ENCODE measurements at regions not wholly inside any gene's neighbourhood (a gene's known extent, or its start where the extent isn't known, plus 50 kb on each side); places are given as distances from the start of the nearest gene placed in this dataset.

GRCh38 chr4:148514581-148514980 is 72.4 kb upstream of the NR3C2 start:
- no peak for DNase-seq
- H4K20me1 ChIP-seq (ENCODE audit: insufficient read depth): no peaks in the 10 kb centered on the region
- no peaks in the 10 kb centered on the region for H3K79me2 ChIP-seq (ENCODE audit: insufficient read depth)
- H3F3A ChIP-seq (replicated peaks; ENCODE audit: insufficient read depth): peaks cover 26% of the 10 kb centered on the region
- WGBS (ENCODE audit: low lambda C conversion rate): 6% methylated on average over 2 of the region's 2 CpGs
- peak overlapping the region in 1 of 2 experiments; percentile 52; a peak in 2 of 4 replicates for H3K27ac ChIP-seq (ENCODE audit: low read depth in 2 of 2, low read length in 1 of 2)
- H3K4me3 ChIP-seq (ENCODE audit: low read depth in 2 of 2, low read length in 1 of 2): no peak overlapping the region
- no peaks in the 10 kb centered on the region for H3K36me3 ChIP-seq (replicated peaks in 1 of 2; ENCODE audit: control insufficient read depth in 1 of 2, insufficient read depth in 2 of 2, low read length in 1 of 2)
- CTCF ChIA-PET: no interaction called here
- H3K4me2 ChIP-seq: 0 out of 2 replicates have a peak overlapping the region, but pooled peaks have one; percentile 27
- POLR2A ChIA-PET: no interaction called here
- H3K9ac ChIP-seq: no peak overlapping the region
- no peaks in the 10 kb centered on the region for H3K27me3 ChIP-seq (ENCODE audit: insufficient read depth)
- 0 out of 2 replicates have a peak, but pooled peaks cover 3% of the 10 kb centered on the region for H3K9me3 ChIP-seq
- H2AFZ ChIP-seq (ENCODE audit: low read depth): no peak overlapping the region
- H3K9me2 ChIP-seq: no peaks in the 10 kb centered on the region
- peaks cover 0 to 4% of the 10 kb centered on the region in 2 experiments; a peak in 1 of 4 replicates for H3K4me1 ChIP-seq (ENCODE audit: control insufficient read depth in 1 of 2, insufficient read depth in 2 of 2, low read depth in 1 of 2, low read length in 1 of 2)
- TF ChIP-seq PBX3 (IDR thresholded peaks at IDR 0.05) (no peak), NRF1 (IDR thresholded peaks at IDR 0.05; ENCODE audit: low read depth, low read length) (no peak), REST (IDR thresholded peaks at IDR 0.05; ENCODE audit: low read depth, low read length) (no peak), TEAD4 (IDR thresholded peaks at IDR 0.05; ENCODE audit: borderline replicate concordance, insufficient read depth) (no peak), TAF1 (IDR thresholded peaks at IDR 0.05; ENCODE audit: borderline replicate concordance, low read depth, low read length) (no peak), RCOR1 (IDR thresholded peaks at IDR 0.05; ENCODE audit: low read length) (no peak), ELF1 (IDR thresholded peaks at IDR 0.05) (no peak), FOXJ3 (CRISPR knock-in tag; IDR thresholded peaks at IDR 0.05) (no peak), MXI1 (IDR thresholded peaks at IDR 0.05; ENCODE audit: low read depth, low read length) (no peak), GABPA (IDR thresholded peaks at IDR 0.05; ENCODE audit: low read depth) (no peak), SIN3A (IDR thresholded peaks at IDR 0.05; ENCODE audit: borderline replicate concordance, low read depth, low read length) (no peak)

GRCh38 chr4:148514041-148514440 is 71.8 kb upstream of the NR3C2 start:
- DNase-seq: no peak
- H3K9me2 ChIP-seq: no peaks in the 10 kb centered on the region
- no peaks in the 10 kb centered on the region for H4K20me1 ChIP-seq (ENCODE audit: insufficient read depth)
- H3K27ac ChIP-seq (ENCODE audit: low read depth in 2 of 2, low read length in 1 of 2): peak overlapping the region in 1 of 2 experiments; percentile 52; a peak in 2 of 4 replicates
- H3K36me3 ChIP-seq (replicated peaks in 1 of 2; ENCODE audit: control insufficient read depth in 1 of 2, insufficient read depth in 2 of 2, low read length in 1 of 2): no peaks in the 10 kb centered on the region
- peaks cover 0 to 4% of the 10 kb centered on the region in 2 experiments; a peak in 1 of 4 replicates for H3K4me1 ChIP-seq (ENCODE audit: control insufficient read depth in 1 of 2, insufficient read depth in 2 of 2, low read depth in 1 of 2, low read length in 1 of 2)
- H3F3A ChIP-seq (replicated peaks; ENCODE audit: insufficient read depth): peaks cover 26% of the 10 kb centered on the region
- 0 out of 2 replicates have a peak overlapping the region, but pooled peaks have one; percentile 27 for H3K4me2 ChIP-seq
- POLR2A ChIA-PET: no interaction called here
- no peaks in the 10 kb centered on the region for H3K79me2 ChIP-seq (ENCODE audit: insufficient read depth)
- TF ChIP-seq TCF12 (IDR thresholded peaks at IDR 0.05): peak; percentile 38; the same call in 1 of the 2 replicates
- no peak for TF ChIP-seq SMC3 (IDR thresholded peaks at IDR 0.05; ENCODE audit: low read depth, low read length)
- TF ChIP-seq EP300 (IDR thresholded peaks at IDR 0.05; ENCODE audit: borderline replicate concordance in 1 of 2, low read depth in 1 of 2, low read length in 1 of 2): peak in 1 of 2 experiments; percentile 57; a peak in 1 of 4 replicates
- TF ChIP-seq PBX3 (IDR thresholded peaks at IDR 0.05): 0 out of 2 replicates have a peak, but pooled peaks have one; percentile 7
- peak; percentile 66 for TF ChIP-seq MEF2A (IDR thresholded peaks at IDR 0.05; ENCODE audit: borderline replicate concordance, low read depth)
- peak; percentile 57; the same call in 1 of the 2 replicates for TF ChIP-seq TEAD4 (IDR thresholded peaks at IDR 0.05; ENCODE audit: borderline replicate concordance, insufficient read depth)
- peak; percentile 76; the same call in 1 of the 2 replicates for TF ChIP-seq FOSL2 (IDR thresholded peaks at IDR 0.05; ENCODE audit: borderline replicate concordance, low read depth)
- peak; percentile 47 for TF ChIP-seq JUND (IDR thresholded peaks at IDR 0.05)
- no peak for TF ChIP-seq CHD2 (IDR thresholded peaks at IDR 0.05; ENCODE audit: low read length, partially characterized antibody)
- 0 out of 2 replicates have a peak, but pooled peaks cover 3% of the 10 kb centered on the region for H3K9me3 ChIP-seq
- H3K27me3 ChIP-seq (ENCODE audit: insufficient read depth): no peaks in the 10 kb centered on the region
- 0 out of 4 replicates have a peak overlapping the region, but pooled peaks of 1 of the 2 experiments have one; percentile 30 for H3K4me3 ChIP-seq (ENCODE audit: low read depth in 2 of 2, low read length in 1 of 2)
- CTCF ChIA-PET: no interaction called here
- H2AFZ ChIP-seq (ENCODE audit: low read depth): no peak overlapping the region
- H3K9ac ChIP-seq: no peak overlapping the region
- 0% methylated on average over 1 of the region's 1 CpG for WGBS (ENCODE audit: low lambda C conversion rate)

Data from SK-N-SH (cell line).